HEK293 (cell line): ENCODE measurements at regions not wholly inside any gene's neighbourhood (a gene's known extent, or its start where the extent isn't known, plus 50 kb on each side); places are given as distances from the start of the nearest gene placed in this dataset.

Source experiments
- REST ChIP-seq: fragments of 450-650 bp; formaldehyde crosslinking; IDR thresholded peaks from 2 replicates; pipeline ENCODE4 v1.5.1; 2016; ENCODE audit warnings: missing biosample characterization, missing genetic modification characterization
- ZBTB49 ChIP-seq: fragments of 450-650 bp; formaldehyde crosslinking; IDR thresholded peaks from 2 replicates; pipeline ENCODE4 v1.5.1; 2016; ENCODE audit warnings: missing biosample characterization, missing genetic modification characterization, low read depth
- ZNF211 ChIP-seq: fragments of 450-650 bp; formaldehyde crosslinking; IDR thresholded peaks from 2 replicates; pipeline ENCODE4 v1.5.1; 2016; ENCODE audit warnings: low read depth, missing biosample characterization, missing genetic modification characterization
- TF ChIP-seq, protein P1 (sequence below): fragments of 450-650 bp; formaldehyde crosslinking; IDR thresholded peaks from 2 replicates; pipeline ENCODE4 v1.5.1; 2017; ENCODE audit warnings: missing biosample characterization, missing genetic modification characterization
- TF ChIP-seq, protein P2 (sequence below): fragments of 450-650 bp; formaldehyde crosslinking; IDR thresholded peaks from 2 replicates; pipeline ENCODE4 v1.5.1; 2016; ENCODE audit warnings: missing biosample characterization, missing genetic modification characterization, low read depth

DNA sequence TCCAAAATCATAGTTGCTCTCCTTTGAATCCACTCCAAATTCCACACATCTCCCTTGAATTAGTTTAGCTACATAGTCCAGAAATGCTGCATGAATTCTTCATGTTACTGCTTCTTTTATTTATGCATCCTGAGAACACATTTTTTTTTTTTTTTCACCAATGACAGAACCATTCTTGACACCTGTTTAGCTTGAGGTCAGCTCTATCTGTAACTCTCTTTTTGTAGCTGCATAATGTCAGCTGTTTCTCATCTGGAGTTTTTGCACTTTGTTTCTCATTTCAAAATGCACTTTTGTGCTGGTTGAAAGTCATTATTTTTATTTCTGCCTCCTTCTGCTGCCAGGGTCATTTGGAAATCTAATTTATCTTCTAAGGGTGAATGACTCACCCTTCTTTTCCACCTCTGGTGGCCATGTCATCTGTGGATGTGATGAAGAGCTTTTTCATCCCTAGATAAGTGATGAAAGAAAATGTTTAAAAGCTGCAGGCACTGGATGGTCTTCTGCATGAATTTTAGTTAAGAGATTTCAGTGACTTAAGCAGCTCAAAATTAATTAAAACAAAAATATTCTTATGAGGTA is 93.7 kb downstream of the JRKL start:
- TF ChIP-seq, protein P1, sequence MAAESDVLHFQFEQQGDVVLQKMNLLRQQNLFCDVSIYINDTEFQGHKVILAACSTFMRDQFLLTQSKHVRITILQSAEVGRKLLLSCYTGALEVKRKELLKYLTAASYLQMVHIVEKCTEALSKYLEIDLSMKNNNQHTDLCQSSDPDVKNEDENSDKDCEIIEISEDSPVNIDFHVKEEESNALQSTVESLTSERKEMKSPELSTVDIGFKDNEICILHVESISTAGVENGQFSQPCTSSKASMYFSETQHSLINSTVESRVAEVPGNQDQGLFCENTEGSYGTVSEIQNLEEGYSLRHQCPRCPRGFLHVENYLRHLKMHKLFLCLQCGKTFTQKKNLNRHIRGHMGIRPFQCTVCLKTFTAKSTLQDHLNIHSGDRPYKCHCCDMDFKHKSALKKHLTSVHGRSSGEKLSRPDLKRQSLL, result no peak
- no peak for TF ChIP-seq REST (tag by site-specific recombination)
- TF ChIP-seq, protein P2, sequence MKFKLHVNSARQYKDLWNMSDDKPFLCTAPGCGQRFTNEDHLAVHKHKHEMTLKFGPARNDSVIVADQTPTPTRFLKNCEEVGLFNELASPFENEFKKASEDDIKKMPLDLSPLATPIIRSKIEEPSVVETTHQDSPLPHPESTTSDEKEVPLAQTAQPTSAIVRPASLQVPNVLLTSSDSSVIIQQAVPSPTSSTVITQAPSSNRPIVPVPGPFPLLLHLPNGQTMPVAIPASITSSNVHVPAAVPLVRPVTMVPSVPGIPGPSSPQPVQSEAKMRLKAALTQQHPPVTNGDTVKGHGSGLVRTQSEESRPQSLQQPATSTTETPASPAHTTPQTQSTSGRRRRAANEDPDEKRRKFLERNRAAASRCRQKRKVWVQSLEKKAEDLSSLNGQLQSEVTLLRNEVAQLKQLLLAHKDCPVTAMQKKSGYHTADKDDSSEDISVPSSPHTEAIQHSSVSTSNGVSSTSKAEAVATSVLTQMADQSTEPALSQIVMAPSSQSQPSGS (tag by site-specific recombination), result no peak
- TF ChIP-seq ZNF211, result no peak
- no peak for TF ChIP-seq ZBTB49 (tag by site-specific recombination)
